Left lung (tissue), 4 donors: ENCODE measurements at regions not wholly inside any gene's neighbourhood (a gene's known extent, or its start where the extent isn't known, plus 50 kb on each side); places are given as distances from the start of the nearest gene placed in this dataset.

ENCODE experiments used
- ATAC-seq: fragments of 200-7000 bp; cut with Tn5 transposase; one replicate; pipeline ENCODE4 v1.9.1; 2020; ENCODE audit warnings: moderate library complexity
- DNase-seq, 4 donors: peaks; one replicate each; pipeline ENCODE4 v3.0.0-alpha.2; 2013 to 2020
- H3K27ac ChIP-seq, 2 donors: fragments of 200-600 bp; sonication (generic) in 1 of 2; one replicate each; pipeline versions ENCODE4 v1.5.0 to v1.8.0; 2020 to 2021
- H3K27me3 ChIP-seq, 2 donors: fragments of 200-600 bp; sonication (generic) in 1 of 2; one replicate each; pipeline versions ENCODE4 v1.5.0 to v1.8.0; 2020 to 2021
- H3K36me3 ChIP-seq, 2 donors: fragments of 200-600 bp; sonication (generic) in 1 of 2; one replicate each; pipeline versions ENCODE4 v1.5.0 to v1.8.0; 2020 to 2021
- H3K4me1 ChIP-seq, 2 donors: fragments of 200-600 bp; one replicate each; pipeline ENCODE4 v1.8.0; 2021
- H3K4me3 ChIP-seq, 2 donors: fragments of 200-600 bp; sonication (generic) in 1 of 2; one replicate each; pipeline versions ENCODE4 v1.5.0 to v1.8.0; 2020 to 2021; ENCODE audit warnings: mild to moderate bottlenecking in 1 of 2
- H3K9me3 ChIP-seq, 2 donors: fragments of 200-600 bp; sonication (generic) in 1 of 2; one replicate each; pipeline versions ENCODE4 v1.5.0 to v1.8.0; 2020 to 2021
- intact Hi-C, 2 donors: fragments of 100-400 bp; cut with DNase I; formaldehyde crosslinking; loops; one replicate each; pipeline versions ENCODE4 v1.11.2 to v1.14.2; 2022
- TF ChIP-seq, protein P1 (sequence below), 2 donors: fragments of 200-600 bp; sonication (generic) in 1 of 2; IDR thresholded peaks; one replicate each; pipeline versions ENCODE4 v1.5.0 to v1.8.0; 2021; ENCODE audit warnings: antibody characterized with exemption in 2 of 2
- donor health status: DM: no; HTN: yes; CAD: no.
- donor health status: DM: no; HTN: no; CAD: no.

DNA sequence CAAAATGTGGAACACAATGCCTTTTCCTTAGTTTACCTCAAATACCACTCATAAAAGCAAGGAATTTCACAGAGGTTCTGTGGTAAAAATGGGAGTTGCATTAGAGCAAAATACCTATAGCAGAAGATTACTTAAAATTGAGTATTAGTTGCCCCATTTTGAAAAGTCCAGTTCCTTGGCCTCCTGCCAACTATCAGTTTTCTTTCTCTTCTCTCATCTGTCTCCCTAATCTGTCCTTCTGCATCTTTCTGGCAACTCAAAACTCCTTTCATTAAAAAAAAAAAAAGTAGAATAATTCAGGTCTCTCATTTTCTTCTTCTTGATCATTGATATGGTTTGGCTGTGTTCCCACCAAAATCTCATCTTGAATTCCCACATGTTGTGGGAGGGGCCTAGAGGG is 127.3 kb downstream of the ATP23 start:
- Histone ChIP-seq H3K27me3 (no peaks in the 10 kb centered on the region), H3K4me1 (no peaks in the 10 kb centered on the region), H3K9me3 (no peaks in the 10 kb centered on the region), H3K4me3 (no peak overlapping the region), H3K27ac (no peak overlapping the region), H3K36me3 (no peaks in the 10 kb centered on the region)
- ATAC-seq (no peak), DNase-seq (no peak)
- intact Hi-C loops = no loop called here
- TF ChIP-seq, protein P1, sequence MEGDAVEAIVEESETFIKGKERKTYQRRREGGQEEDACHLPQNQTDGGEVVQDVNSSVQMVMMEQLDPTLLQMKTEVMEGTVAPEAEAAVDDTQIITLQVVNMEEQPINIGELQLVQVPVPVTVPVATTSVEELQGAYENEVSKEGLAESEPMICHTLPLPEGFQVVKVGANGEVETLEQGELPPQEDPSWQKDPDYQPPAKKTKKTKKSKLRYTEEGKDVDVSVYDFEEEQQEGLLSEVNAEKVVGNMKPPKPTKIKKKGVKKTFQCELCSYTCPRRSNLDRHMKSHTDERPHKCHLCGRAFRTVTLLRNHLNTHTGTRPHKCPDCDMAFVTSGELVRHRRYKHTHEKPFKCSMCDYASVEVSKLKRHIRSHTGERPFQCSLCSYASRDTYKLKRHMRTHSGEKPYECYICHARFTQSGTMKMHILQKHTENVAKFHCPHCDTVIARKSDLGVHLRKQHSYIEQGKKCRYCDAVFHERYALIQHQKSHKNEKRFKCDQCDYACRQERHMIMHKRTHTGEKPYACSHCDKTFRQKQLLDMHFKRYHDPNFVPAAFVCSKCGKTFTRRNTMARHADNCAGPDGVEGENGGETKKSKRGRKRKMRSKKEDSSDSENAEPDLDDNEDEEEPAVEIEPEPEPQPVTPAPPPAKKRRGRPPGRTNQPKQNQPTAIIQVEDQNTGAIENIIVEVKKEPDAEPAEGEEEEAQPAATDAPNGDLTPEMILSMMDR (IDR thresholded peaks at IDR 0.05) = no peak

DNA sequence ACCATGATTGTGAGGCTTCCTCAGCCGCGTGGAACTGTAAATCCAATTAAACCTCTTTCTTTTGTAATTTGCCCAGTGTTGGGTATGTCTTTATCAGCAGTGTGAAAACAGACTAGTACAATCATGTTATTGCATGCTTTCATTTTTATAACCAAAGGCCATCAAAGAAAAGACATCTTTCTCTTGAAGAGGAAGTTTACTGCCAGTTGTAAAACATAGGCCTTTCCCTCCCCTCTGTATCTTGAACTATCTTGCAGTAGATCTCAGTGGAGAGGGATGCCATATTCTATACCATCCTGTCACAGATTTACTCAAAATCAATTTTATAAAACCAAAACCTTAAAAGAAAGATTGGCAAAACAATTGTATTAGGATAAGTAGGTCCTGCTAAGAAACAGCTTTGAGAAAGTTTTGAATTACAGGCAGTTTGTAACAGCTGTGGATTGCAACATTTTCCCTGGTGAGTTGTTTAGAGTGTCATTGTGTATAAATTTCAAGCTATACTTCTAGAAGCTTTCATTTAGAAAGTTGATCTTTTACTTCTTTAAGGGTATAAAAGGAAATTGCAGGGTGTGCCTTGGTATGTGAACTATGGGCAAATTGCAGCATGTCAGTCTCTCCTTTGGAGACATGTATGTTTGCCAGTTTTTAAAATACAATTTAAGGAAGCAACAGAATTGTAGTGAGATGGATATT is 128.0 kb downstream of the ATP23 start:
- TF ChIP-seq, protein P1 (IDR thresholded peaks at IDR 0.05) = no peak
- Histone ChIP-seq H3K4me3 (no peak overlapping the region), H3K36me3 (no peaks in the 10 kb centered on the region), H3K9me3 (peaks cover 0 to 2% of the 10 kb centered on the region in 2 donors), H3K27ac (no peak overlapping the region), H3K27me3 (no peaks in the 10 kb centered on the region), H3K4me1 (no peaks in the 10 kb centered on the region)
- intact Hi-C loops = no loop called here
- ATAC-seq = no peak
- DNase-seq = peak in 2 of 4 donors; percentile 59 to 77

DNA sequence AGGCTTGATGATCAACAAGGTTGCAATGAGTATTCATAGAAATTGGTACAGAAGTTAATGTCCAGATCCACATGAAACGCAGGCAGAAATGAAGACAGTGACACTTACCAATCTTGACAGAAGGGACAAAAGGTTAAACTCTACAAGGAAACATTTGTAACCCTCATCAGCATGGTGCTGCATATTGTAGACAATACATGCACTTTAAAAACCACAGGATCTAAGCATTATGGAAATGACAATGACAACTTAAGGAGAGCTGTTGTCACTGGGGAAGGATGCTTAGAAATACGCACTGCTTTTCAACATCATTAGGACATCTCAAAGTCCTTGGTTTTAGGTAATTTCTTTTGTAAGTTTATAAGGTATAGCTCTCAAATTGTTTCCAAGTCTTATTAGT is 130.6 kb downstream of the ATP23 start:
- no peaks in the 10 kb centered on the region for H3K4me1 ChIP-seq
- H3K4me3 ChIP-seq = no peak overlapping the region
- DNase-seq = no peak
- no peaks in the 10 kb centered on the region for H3K27me3 ChIP-seq
- ATAC-seq = no peak
- H3K9me3 ChIP-seq = peaks cover 0 to 2% of the 10 kb centered on the region in 2 donors
- TF ChIP-seq, protein P1 (IDR thresholded peaks at IDR 0.05) = no peak
- intact Hi-C loops = no loop called here
- H3K36me3 ChIP-seq = no peaks in the 10 kb centered on the region
- H3K27ac ChIP-seq = no peak overlapping the region

- DNase-seq (no peak), ATAC-seq (no peak)
- H3K27me3 ChIP-seq = no peaks in the 10 kb centered on the region
- H3K36me3 ChIP-seq = no peaks in the 10 kb centered on the region
- peaks cover 0 to 2% of the 10 kb centered on the region in 2 donors for H3K9me3 ChIP-seq
- no peak overlapping the region for H3K27ac ChIP-seq
- H3K4me3 ChIP-seq = no peak overlapping the region
- TF ChIP-seq, protein P1 (IDR thresholded peaks at IDR 0.05) = no peak
- intact Hi-C loops = no loop called here
- no peaks in the 10 kb centered on the region for H3K4me1 ChIP-seq
Measured at GRCh38 chr12:58074259-58074658, 132.9 kb downstream of the ATP23 start.

- Histone ChIP-seq H3K4me1 (no peaks in the 10 kb centered on the region), H3K27ac (no peak overlapping the region), H3K4me3 (no peak overlapping the region), H3K27me3 (no peaks in the 10 kb centered on the region), H3K9me3 (no peaks in the 10 kb centered on the region), H3K36me3 (no peaks in the 10 kb centered on the region)
- DNase-seq (no peak), ATAC-seq (no peak)
- intact Hi-C loops = no loop called here
- TF ChIP-seq, protein P1 (IDR thresholded peaks at IDR 0.05) = no peak
Measured at GRCh38 chr12:58079806-58080205, 138.4 kb downstream of the ATP23 start.
